Ishikawa (cell line): ENCODE measurements at regions not wholly inside any gene's neighbourhood (a gene's known extent, or its start where the extent isn't known, plus 50 kb on each side); places are given as distances from the start of the nearest gene placed in this dataset.

Experiments used
- TCF12 ChIP-seq: IDR thresholded peaks from 2 replicates; pipeline ENCODE4 v1.6.1; 2012; ENCODE audit warnings: low read depth
- YY1 ChIP-seq: IDR thresholded peaks from 2 replicates; pipeline ENCODE4 v1.6.1; 2012; ENCODE audit warnings: low read depth

GRCh38 chr22:49645791-49646550, 181.7 kb downstream of the BRD1 start:
- TF ChIP-seq TCF12 = no peak
- TF ChIP-seq YY1 = no peak
